PFSK-1 (cell line): ENCODE measurements at regions not wholly inside any gene's neighbourhood (a gene's known extent, or its start where the extent isn't known, plus 50 kb on each side); places are given as distances from the start of the nearest gene placed in this dataset.

Experiments
- FOXP2 ChIP-seq: optimal IDR thresholded peaks from 2 replicates; pipeline ENCODE3; 2011; ENCODE audit warnings: borderline replicate concordance, control low read depth, inconsistent platforms; ENCODE audit not compliant: insufficient read depth; ENCODE audit errors: extremely low read length, extremely low read depth
- POLR2AphosphoS5 ChIP-seq: IDR thresholded peaks from 2 replicates; pipeline ENCODE4 v1.6.1; 2012; ENCODE audit warnings: low read depth, mild to moderate bottlenecking, control low read depth, low read length, moderate library complexity
- SIN3A ChIP-seq: IDR thresholded peaks from 2 replicates; pipeline ENCODE4 v1.6.1; 2012; ENCODE audit warnings: mild to moderate bottlenecking, low read length, moderate library complexity, borderline replicate concordance; ENCODE audit not compliant: insufficient read depth
- TAF1 ChIP-seq: IDR thresholded peaks from 2 replicates; pipeline ENCODE4 v1.6.1; 2012; ENCODE audit warnings: low read length, control low read depth, borderline replicate concordance; ENCODE audit not compliant: insufficient read depth
- TF ChIP-seq, protein P1 (sequence below), 2 experiments: IDR thresholded peaks; 2 replicates each; pipeline versions ENCODE4 v1.6.1 to v1.8.0; 2011 to 2012; ENCODE audit warnings: low read depth in 2 of 2, low read length in 2 of 2, control low read depth in 1 of 2, inconsistent platforms in 1 of 2, mild to moderate bottlenecking in 1 of 2, moderate library complexity in 1 of 2; ENCODE audit not compliant: insufficient read depth in 1 of 2

DNA sequence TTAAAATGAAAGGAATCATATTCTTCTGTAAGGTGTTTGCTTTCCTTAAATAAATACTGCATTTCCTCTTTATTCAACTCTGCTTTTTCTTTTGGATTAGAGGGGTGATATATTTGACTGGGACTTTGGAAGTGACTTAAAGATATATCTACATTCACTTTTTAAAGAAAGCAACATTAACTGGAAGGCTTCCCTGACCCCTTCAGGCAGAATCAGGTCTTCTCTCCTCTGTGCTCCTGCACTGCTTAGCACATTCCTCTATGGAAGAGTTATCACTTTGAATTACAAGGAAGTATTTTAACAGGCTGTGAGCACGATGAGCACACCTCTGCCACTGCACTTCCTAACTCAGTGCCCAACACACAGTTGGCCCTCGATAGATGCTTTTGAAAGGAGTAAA lies 59.2 kb upstream of the POU3F2 start:
- no peak for TF ChIP-seq TAF1
- no peak for TF ChIP-seq FOXP2
- TF ChIP-seq, protein P1, sequence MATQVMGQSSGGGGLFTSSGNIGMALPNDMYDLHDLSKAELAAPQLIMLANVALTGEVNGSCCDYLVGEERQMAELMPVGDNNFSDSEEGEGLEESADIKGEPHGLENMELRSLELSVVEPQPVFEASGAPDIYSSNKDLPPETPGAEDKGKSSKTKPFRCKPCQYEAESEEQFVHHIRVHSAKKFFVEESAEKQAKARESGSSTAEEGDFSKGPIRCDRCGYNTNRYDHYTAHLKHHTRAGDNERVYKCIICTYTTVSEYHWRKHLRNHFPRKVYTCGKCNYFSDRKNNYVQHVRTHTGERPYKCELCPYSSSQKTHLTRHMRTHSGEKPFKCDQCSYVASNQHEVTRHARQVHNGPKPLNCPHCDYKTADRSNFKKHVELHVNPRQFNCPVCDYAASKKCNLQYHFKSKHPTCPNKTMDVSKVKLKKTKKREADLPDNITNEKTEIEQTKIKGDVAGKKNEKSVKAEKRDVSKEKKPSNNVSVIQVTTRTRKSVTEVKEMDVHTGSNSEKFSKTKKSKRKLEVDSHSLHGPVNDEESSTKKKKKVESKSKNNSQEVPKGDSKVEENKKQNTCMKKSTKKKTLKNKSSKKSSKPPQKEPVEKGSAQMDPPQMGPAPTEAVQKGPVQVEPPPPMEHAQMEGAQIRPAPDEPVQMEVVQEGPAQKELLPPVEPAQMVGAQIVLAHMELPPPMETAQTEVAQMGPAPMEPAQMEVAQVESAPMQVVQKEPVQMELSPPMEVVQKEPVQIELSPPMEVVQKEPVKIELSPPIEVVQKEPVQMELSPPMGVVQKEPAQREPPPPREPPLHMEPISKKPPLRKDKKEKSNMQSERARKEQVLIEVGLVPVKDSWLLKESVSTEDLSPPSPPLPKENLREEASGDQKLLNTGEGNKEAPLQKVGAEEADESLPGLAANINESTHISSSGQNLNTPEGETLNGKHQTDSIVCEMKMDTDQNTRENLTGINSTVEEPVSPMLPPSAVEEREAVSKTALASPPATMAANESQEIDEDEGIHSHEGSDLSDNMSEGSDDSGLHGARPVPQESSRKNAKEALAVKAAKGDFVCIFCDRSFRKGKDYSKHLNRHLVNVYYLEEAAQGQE (IDR thresholded peaks at IDR 0.05; ENCODE audit: insufficient read depth in 1 of 2, low read depth in 2 of 2, low read length in 2 of 2): no peak
- TF ChIP-seq SIN3A: no peak
- TF ChIP-seq POLR2AphosphoS5: no peak

DNA sequence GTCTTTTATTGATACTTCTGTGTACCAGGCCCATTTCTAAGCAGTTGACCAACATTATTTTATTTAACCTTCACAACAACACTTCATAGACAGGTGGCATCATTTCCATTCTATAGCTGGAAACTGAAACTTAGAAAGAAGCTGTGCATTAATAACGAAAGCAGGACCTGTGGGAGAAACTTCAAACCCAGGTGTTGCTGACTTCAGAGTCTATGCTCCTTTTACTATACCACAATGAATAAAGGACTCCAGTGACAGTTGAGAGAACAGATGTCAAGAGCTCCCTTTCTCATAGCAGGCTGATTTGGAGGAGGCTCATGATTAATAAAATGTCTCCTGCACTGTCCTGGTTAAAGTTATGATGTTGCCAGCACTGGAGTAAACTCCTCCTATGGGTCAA lies 56.6 kb upstream of the POU3F2 start:
- TF ChIP-seq TAF1 (no peak), FOXP2 (no peak), POLR2AphosphoS5 (no peak), SIN3A (no peak)
- TF ChIP-seq, protein P1 (IDR thresholded peaks at IDR 0.05; ENCODE audit: insufficient read depth in 1 of 2, low read depth in 2 of 2, low read length in 2 of 2): no peak

DNA sequence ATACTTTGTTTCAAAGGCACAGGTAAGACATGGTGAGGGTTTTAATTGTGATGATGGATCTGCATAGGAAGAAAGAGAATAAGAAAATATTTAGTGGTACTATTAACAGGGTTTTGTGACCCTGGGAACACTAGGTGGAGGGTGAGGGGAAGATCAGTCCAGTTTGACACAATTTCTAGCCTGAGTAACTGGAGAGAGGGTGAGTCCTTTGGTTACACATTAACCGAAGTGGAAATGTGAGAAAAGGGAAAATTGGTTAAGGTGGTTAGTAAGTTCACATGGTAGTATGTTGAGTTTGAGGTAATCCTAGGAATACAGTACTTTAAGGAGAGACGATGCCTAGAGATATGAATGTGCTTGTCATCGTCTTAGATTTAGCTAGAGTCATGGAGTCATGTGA lies 54.8 kb upstream of the POU3F2 start:
- TF ChIP-seq POLR2AphosphoS5 (no peak), SIN3A (no peak), FOXP2 (no peak), TAF1 (no peak)
- TF ChIP-seq, protein P1 (IDR thresholded peaks at IDR 0.05; ENCODE audit: insufficient read depth in 1 of 2, low read depth in 2 of 2, low read length in 2 of 2): no peak

DNA sequence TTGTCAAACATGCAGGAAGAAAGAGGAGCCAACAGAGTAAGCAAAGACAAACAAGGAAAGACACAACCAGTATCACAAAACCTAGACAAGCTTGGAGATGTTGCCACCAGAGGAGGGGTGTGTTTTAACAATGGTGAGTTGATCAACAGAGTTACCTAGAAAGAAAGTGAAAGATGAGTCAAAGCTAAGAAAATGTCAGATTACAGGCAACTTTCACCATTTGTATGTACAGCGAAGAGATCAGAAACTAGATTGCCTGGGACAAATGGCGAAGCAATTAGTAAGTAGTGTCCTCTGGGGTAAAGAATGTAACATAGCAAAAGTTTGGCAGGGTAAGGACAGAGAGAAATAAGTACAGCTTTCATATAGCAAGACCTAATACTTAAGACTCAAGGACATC lies 51.6 kb upstream of the POU3F2 start:
- TF ChIP-seq, protein P1 (IDR thresholded peaks at IDR 0.05; ENCODE audit: insufficient read depth in 1 of 2, low read depth in 2 of 2, low read length in 2 of 2): no peak
- TF ChIP-seq FOXP2 (no peak), SIN3A (no peak), TAF1 (no peak), POLR2AphosphoS5 (no peak)

DNA sequence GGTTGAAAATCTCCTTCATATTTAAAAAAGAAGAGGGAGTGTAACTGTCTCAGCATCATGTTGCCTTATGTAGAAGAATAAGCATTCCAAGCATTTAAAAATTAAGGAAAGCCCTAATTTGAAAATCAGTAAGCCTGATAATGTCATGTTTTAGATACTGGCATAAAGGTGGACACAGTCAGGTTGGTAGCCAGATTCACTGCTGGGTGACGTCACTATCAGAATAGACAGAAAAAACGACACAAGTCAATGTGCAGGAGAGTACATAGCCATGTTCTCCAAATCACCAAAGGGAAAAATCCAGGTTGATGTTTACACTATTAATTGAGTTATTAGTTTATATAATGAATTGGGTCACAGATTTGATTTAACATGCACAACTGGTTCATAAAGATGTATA lies 50.8 kb upstream of the POU3F2 start:
- TF ChIP-seq TAF1 (no peak), FOXP2 (no peak), POLR2AphosphoS5 (no peak), SIN3A (no peak)
- TF ChIP-seq, protein P1 (IDR thresholded peaks at IDR 0.05; ENCODE audit: insufficient read depth in 1 of 2, low read depth in 2 of 2, low read length in 2 of 2): no peak
